Activated naive CD4-positive, alpha-beta T cell treated with anti-CD3 and anti-CD28 coated beads for 36 hours (primary cell): ENCODE measurements at regions not wholly inside any gene's neighbourhood (a gene's known extent, or its start where the extent isn't known, plus 50 kb on each side); places are given as distances from the start of the nearest gene placed in this dataset.

ENCODE experiments used
- CTCF ChIA-PET: fragments of 350-600 bp; sonication (Branson Sonifier 250); formaldehyde crosslinking; loops from one replicate; lab custom pipeline; 2021; ENCODE audit warnings: antibody characterized with exemption; lab: Charles Lee
- DNase-seq: peaks from one replicate; pipeline ENCODE4 v3.0.0-alpha.2; 2020
- H3K27ac Mint-ChIP-seq: one replicate; pipeline ENCODE4 v1.8.0; 2021; ENCODE audit warnings: mild to moderate bottlenecking, mixed read lengths
- H3K27me3 Mint-ChIP-seq: one replicate; pipeline ENCODE4 v1.8.0; 2021; ENCODE audit warnings: low read depth, mixed read lengths
- H3K36me3 Mint-ChIP-seq: one replicate; pipeline ENCODE4 v1.8.0; 2021; ENCODE audit warnings: low read depth, mixed read lengths
- H3K4me1 Mint-ChIP-seq: one replicate; pipeline ENCODE4 v1.8.0; 2021; ENCODE audit warnings: low read depth, mixed read lengths
- H3K4me3 Mint-ChIP-seq: one replicate; pipeline ENCODE4 v1.8.0; 2021; ENCODE audit warnings: mild to moderate bottlenecking, moderate library complexity, mixed read lengths
- H3K9me3 Mint-ChIP-seq: one replicate; pipeline ENCODE4 v1.8.0; 2021; ENCODE audit warnings: mixed read lengths
- intact Hi-C: fragments of 100-400 bp; cut with micrococcal nuclease; formaldehyde crosslinking; loops from one replicate; pipeline ENCODE4 v1.15.1; 2023

GRCh38 chr11:95703049-95703448, 86.5 kb downstream of the FAM76B start:
- no peaks in the 10 kb centered on the region for H3K9me3 Mint-ChIP-seq
- H3K36me3 Mint-ChIP-seq = no peaks in the 10 kb centered on the region
- intact Hi-C loops = loop anchor here (2.0 to 10.0 kb wide), 5 partner anchors 251 to 1078 kb away; partner anchors contain the start of genes CWC15 and KDM4D
- H3K4me1 Mint-ChIP-seq = peaks cover 39% of the 10 kb centered on the region
- peak overlapping the region; percentile 17 for H3K4me3 Mint-ChIP-seq
- H3K27ac Mint-ChIP-seq = no peak overlapping the region
- DNase-seq = peak; percentile 66
- no peaks in the 10 kb centered on the region for H3K27me3 Mint-ChIP-seq
- CTCF ChIA-PET = interaction anchor here (1.1 to 11.2 kb wide), 5 partner anchors 18 to 547 kb away, joined by 3 to 281 read pairs (median 4); no protein-coding TSS in a partner anchor

- Mint-ChIP-seq H3K9me3 (no peaks in the 10 kb centered on the region), H3K27me3 (no peaks in the 10 kb centered on the region), H3K4me3 (no peak overlapping the region), H3K36me3 (no peaks in the 10 kb centered on the region), H3K4me1 (peaks cover 44% of the 10 kb centered on the region), H3K27ac (no peak overlapping the region)
- DNase-seq = peak; percentile 35
- intact Hi-C loops = loop anchor here (2.0 to 10.0 kb wide), 5 partner anchors 250 to 1078 kb away; partner anchors contain the start of genes CWC15 and KDM4D
- CTCF ChIA-PET = interaction anchor here (0.7 to 11.2 kb wide), 8 partner anchors 9 to 546 kb away, joined by 3 to 281 read pairs (median 3); no protein-coding TSS in a partner anchor
These were observed 87.1 kb downstream of the FAM76B start for GRCh38 chr11:95702526-95702925.

GRCh38 chr11:95700471-95700817, 89.1 kb downstream of the FAM76B start:
- intact Hi-C loops = loop anchor here (1.0 to 10.0 kb wide), 8 partner anchors 15 to 1076 kb away; partner anchors contain the start of genes CWC15, KDM4D and SESN3
- peaks cover 53% of the 10 kb centered on the region for H3K4me1 Mint-ChIP-seq
- CTCF ChIA-PET = interaction anchor here (0.8 to 1.4 kb wide), 3 partner anchors 15 to 192 kb away, joined by 3 to 4 read pairs (median 3); no protein-coding TSS in a partner anchor

GRCh38 chr11:95699631-95700470, 89.7 kb downstream of the FAM76B start:
- Mint-ChIP-seq H3K4me1 (peaks cover 53% of the 10 kb centered on the region), H3K27ac (peak overlapping the region; percentile 92), H3K27me3 (no peaks in the 10 kb centered on the region), H3K9me3 (no peaks in the 10 kb centered on the region), H3K36me3 (peaks cover 1% of the 10 kb centered on the region), H3K4me3 (peak overlapping the region; percentile 65)
- intact Hi-C loops = loop anchor here (1.0 to 10.0 kb wide), 14 partner anchors 11 to 1075 kb away; partner anchors contain the start of genes CWC15, ENDOD1, KDM4D and SESN3
- DNase-seq = no peak
- CTCF ChIA-PET = interaction anchor here (0.8 to 1.4 kb wide), 4 partner anchors 16 to 192 kb away, joined by 3 to 4 read pairs (median 3); no protein-coding TSS in a partner anchor

More at GRCh38 chr11:95700471-95700817, 89.1 kb downstream of the FAM76B start:
- no peaks in the 10 kb centered on the region for H3K9me3 Mint-ChIP-seq
- H3K27me3 Mint-ChIP-seq = no peaks in the 10 kb centered on the region
- H3K27ac Mint-ChIP-seq = peak overlapping the region; percentile 92
- no peak for DNase-seq
- peaks cover 1% of the 10 kb centered on the region for H3K36me3 Mint-ChIP-seq
- peak overlapping the region; percentile 65 for H3K4me3 Mint-ChIP-seq

GRCh38 chr11:95698676-95699557, 90.7 kb downstream of the FAM76B start:
- CTCF ChIA-PET = interaction anchor here (1.1 to 1.2 kb wide), 3 partner anchors 17 to 467 kb away, joined by 3 to 8 read pairs (median 3); partner anchors contain the start of gene SESN3
- DNase-seq = peak; percentile 50
- intact Hi-C loops = loop anchor here (1.0 to 2.0 kb wide), 6 partner anchors 10 to 610 kb away; partner anchors contain the start of gene ENDOD1
- Mint-ChIP-seq H3K27ac (peak overlapping the region; percentile 92), H3K36me3 (peaks cover 1% of the 10 kb centered on the region), H3K4me3 (peak overlapping the region; percentile 60), H3K9me3 (no peaks in the 10 kb centered on the region), H3K4me1 (peaks cover 53% of the 10 kb centered on the region), H3K27me3 (no peaks in the 10 kb centered on the region)

GRCh38 chr11:95697614-95698408, 91.8 kb downstream of the FAM76B start:
- H3K27ac Mint-ChIP-seq = peak overlapping the region; percentile 50

GRCh38 chr11:95695181-95695580, 94.4 kb downstream of the FAM76B start:
- H3K4me3 Mint-ChIP-seq = no peak overlapping the region
- intact Hi-C loops = no loop called here

More at GRCh38 chr11:95697614-95698408, 91.8 kb downstream of the FAM76B start:
- Mint-ChIP-seq H3K9me3 (no peaks in the 10 kb centered on the region), H3K27me3 (no peaks in the 10 kb centered on the region), H3K4me3 (no peak overlapping the region), H3K4me1 (peaks cover 53% of the 10 kb centered on the region), H3K36me3 (peaks cover 1% of the 10 kb centered on the region)
- intact Hi-C loops = loop anchor here (2.0 kb wide), 2 partner anchors 15 to 609 kb away; partner anchors contain the start of gene ENDOD1
- DNase-seq = no peak
- CTCF ChIA-PET = interaction anchor here (0.7 to 1.3 kb wide), 6 partner anchors 10 to 546 kb away, joined by 3 to 8 read pairs (median 4); partner anchors contain the start of gene SESN3

GRCh38 chr11:95693298-95693697, 96.3 kb downstream of the FAM76B start:
- CTCF ChIA-PET = interaction anchor here (0.9 to 3.8 kb wide), 3 partner anchors 12 to 541 kb away, joined by 3 to 12 read pairs (median 3); no protein-coding TSS in a partner anchor
- Mint-ChIP-seq H3K9me3 (no peaks in the 10 kb centered on the region), H3K36me3 (peaks cover 4% of the 10 kb centered on the region), H3K27ac (no peak overlapping the region), H3K4me3 (no peak overlapping the region), H3K4me1 (peaks cover 17% of the 10 kb centered on the region), H3K27me3 (no peaks in the 10 kb centered on the region)
- no peak for DNase-seq
- intact Hi-C loops = no loop called here

More at GRCh38 chr11:95695181-95695580, 94.4 kb downstream of the FAM76B start:
- Mint-ChIP-seq H3K4me1 (peaks cover 33% of the 10 kb centered on the region), H3K27me3 (no peaks in the 10 kb centered on the region), H3K9me3 (no peaks in the 10 kb centered on the region), H3K36me3 (peaks cover 4% of the 10 kb centered on the region), H3K27ac (no peak overlapping the region)
- CTCF ChIA-PET = interaction anchor here (1.0 to 2.4 kb wide), 4 partner anchors 10 to 543 kb away, joined by 3 to 7 read pairs (median 4); no protein-coding TSS in a partner anchor
- DNase-seq = no peak

- Mint-ChIP-seq H3K36me3 (peaks cover 4% of the 10 kb centered on the region), H3K4me3 (no peak overlapping the region), H3K27me3 (no peaks in the 10 kb centered on the region), H3K4me1 (peaks cover 16% of the 10 kb centered on the region), H3K27ac (no peak overlapping the region), H3K9me3 (no peaks in the 10 kb centered on the region)
- intact Hi-C loops = no loop called here
- DNase-seq = no peak
- CTCF ChIA-PET = interaction anchor here (0.9 to 3.8 kb wide), 3 partner anchors 13 to 541 kb away, joined by 3 to 12 read pairs (median 3); no protein-coding TSS in a partner anchor
These were observed 96.9 kb downstream of the FAM76B start for GRCh38 chr11:95692526-95693260.

- H3K4me1 Mint-ChIP-seq = peaks cover 24% of the 10 kb centered on the region
- H3K27ac Mint-ChIP-seq = no peak overlapping the region
- H3K9me3 Mint-ChIP-seq = no peaks in the 10 kb centered on the region
- H3K4me3 Mint-ChIP-seq = no peak overlapping the region
- peaks cover 2% of the 10 kb centered on the region for H3K36me3 Mint-ChIP-seq
- intact Hi-C loops = no loop called here
- DNase-seq = no peak
- CTCF ChIA-PET = interaction anchor here (1.1 to 1.5 kb wide), 4 partner anchors 9 to 538 kb away, joined by 3 to 6 read pairs (median 3); no protein-coding TSS in a partner anchor
- H3K27me3 Mint-ChIP-seq = no peaks in the 10 kb centered on the region
These were observed 99.5 kb downstream of the FAM76B start for GRCh38 chr11:95690100-95690499.
